H1 (cell line): ENCODE measurements at regions not wholly inside any gene's neighbourhood (a gene's known extent, or its start where the extent isn't known, plus 50 kb on each side); places are given as distances from the start of the nearest gene placed in this dataset.

Experiments used
- CTCF ChIA-PET: fragments of 300-600 bp; sonication (Branson Sonifier 250); formaldehyde crosslinking; loops from one replicate; lab custom pipeline; 2021; ENCODE audit not compliant: partially characterized antibody; lab: Charles Lee
- POLR2A ChIA-PET: fragments of 300-600 bp; sonication (Branson Sonifier 250); formaldehyde crosslinking; loops from one replicate; lab custom pipeline; 2021; ENCODE audit warnings: inconsistent platforms; ENCODE audit not compliant: partially characterized antibody; lab: Charles Lee
- DNase-seq, 2 experiments: peaks; one replicate each; pipeline versions ENCODE4 v3.0.0 to v3.0.0-alpha.2; 2010 to 2022; ENCODE audit warnings: low spot score in 2 of 2, low read depth in 1 of 2, mixed read lengths in 1 of 2
- FAIRE-seq: peaks from 2 replicates; lab custom pipeline; 2011; peaks lifted over from hg19 to GRCh38; lab: Jason Lieb, UNC
- H2AFZ ChIP-seq: 2 replicates; pipeline ENCODE4 v1.8.1; 2012; ENCODE audit warnings: low read length, inconsistent platforms
- H2AK5ac ChIP-seq: 2 replicates; pipeline ENCODE4 v1.6.1; 2013; ENCODE audit warnings: low read depth, low read length
- H2BK120ac ChIP-seq: replicated peaks from 2 replicates; pipeline ENCODE3; 2013; ENCODE audit warnings: low read depth, low read length, inconsistent platforms
- H2BK12ac ChIP-seq: 2 replicates; pipeline ENCODE4 v1.6.1; 2013; ENCODE audit warnings: low read depth, low read length
- H2BK15ac ChIP-seq: 2 replicates; pipeline ENCODE4 v1.6.1; 2013; ENCODE audit warnings: low read length
- H2BK20ac ChIP-seq: 2 replicates; pipeline ENCODE4 v1.6.1; 2013; ENCODE audit warnings: low read length
- H2BK5ac ChIP-seq: 2 replicates; pipeline ENCODE4 v1.6.1; 2013; ENCODE audit warnings: low read depth, low read length
- H3K14ac ChIP-seq: 2 replicates; pipeline ENCODE4 v1.6.1; 2013; ENCODE audit warnings: inconsistent platforms; ENCODE audit not compliant: insufficient read length
- H3K18ac ChIP-seq: 2 replicates; pipeline ENCODE4 v1.6.1; 2013; ENCODE audit warnings: low read length; ENCODE audit errors: extremely low read depth
- H3K23ac ChIP-seq: 2 replicates; pipeline ENCODE4 v1.6.1; 2013; ENCODE audit warnings: inconsistent platforms; ENCODE audit not compliant: insufficient read length
- H3K23me2 ChIP-seq: 2 replicates; pipeline ENCODE4 v1.6.1; 2013; ENCODE audit warnings: low read depth, low read length
- H3K27ac ChIP-seq: 2 replicates; pipeline ENCODE4 v1.6.1; 2011; ENCODE audit warnings: low read depth, low read length, inconsistent platforms
- H3K27me3 ChIP-seq, 4 experiments: replicated peaks in 1 of 4; 1 replicate in 1 of 4; 2 replicates in 3 of 4; pipeline versions ENCODE4 v1.6.1 to v1.8.1; 2011 to 2013; ENCODE audit warnings: low read length in 3 of 4, mild to moderate bottlenecking in 3 of 4, inconsistent platforms in 2 of 4, mixed read lengths in 2 of 4, moderate library complexity in 1 of 4; ENCODE audit not compliant: control insufficient read depth in 3 of 4, insufficient read depth in 3 of 4; ENCODE audit errors: extremely low read depth in 1 of 4
- H3K36me3 ChIP-seq, 4 experiments: 2 replicates each; pipeline versions ENCODE4 v1.6.1 to v1.8.1; 2011 to 2013; ENCODE audit warnings: mild to moderate bottlenecking in 4 of 4, low read length in 3 of 4, moderate library complexity in 2 of 4, control low read depth in 1 of 4, inconsistent platforms in 1 of 4; ENCODE audit not compliant: insufficient read depth in 4 of 4, control insufficient read depth in 2 of 4
- H3K4ac ChIP-seq: replicated peaks from 2 replicates; pipeline ENCODE3; 2013; ENCODE audit warnings: low read length, low read depth, mixed read lengths, inconsistent platforms; ENCODE audit not compliant: insufficient read length
- H3K4me1 ChIP-seq, 4 experiments: replicated peaks in 1 of 4; 1 replicate in 1 of 4; 2 replicates in 3 of 4; pipeline versions ENCODE4 v1.6.1 to v1.8.1; 2011 to 2013; ENCODE audit warnings: low read length in 3 of 4, inconsistent platforms in 2 of 4, mixed read lengths in 1 of 4; ENCODE audit not compliant: insufficient read depth in 4 of 4, control insufficient read depth in 3 of 4
- H3K4me2 ChIP-seq, 2 experiments: 2 replicates each; pipeline versions ENCODE4 v1.6.1 to v1.8.1; 2011 to 2013; ENCODE audit warnings: low read depth in 2 of 2, low read length in 2 of 2, control low read depth in 1 of 2, inconsistent platforms in 1 of 2, mild to moderate bottlenecking in 1 of 2; ENCODE audit not compliant: insufficient read depth in 1 of 2
- H3K4me3 ChIP-seq, 4 experiments: fragments of 200-600, 300-600 bp in 1 of 4; sonication (generic), shearing (Covaris generic), sonication (Bioruptor Twin) in 1 of 4; 2 replicates each; pipeline versions ENCODE4 v1.5.1 to v1.8.1; 2011 to 2016; ENCODE audit warnings: low read length in 4 of 4, low read depth in 3 of 4, control low read depth in 2 of 4, inconsistent platforms in 2 of 4, mild to moderate bottlenecking in 2 of 4, mixed read lengths in 1 of 4, moderate library complexity in 1 of 4; ENCODE audit not compliant: insufficient read depth in 2 of 4; ENCODE audit errors: extremely low read depth in 1 of 4
- H3K56ac ChIP-seq: replicated peaks from 2 replicates; pipeline ENCODE3; 2013; ENCODE audit warnings: low read depth, mild to moderate bottlenecking, mixed read lengths, low read length, inconsistent platforms; ENCODE audit not compliant: insufficient read length
- H3K79me1 ChIP-seq: 2 replicates; pipeline ENCODE4 v1.6.1; 2013; ENCODE audit warnings: low read depth, low read length, control low read depth
- H3K79me2 ChIP-seq, 2 experiments: 2 replicates each; pipeline versions ENCODE4 v1.6.1 to v1.8.1; 2012 to 2013; ENCODE audit warnings: low read length in 2 of 2, mild to moderate bottlenecking in 2 of 2, inconsistent platforms in 1 of 2; ENCODE audit not compliant: insufficient read depth in 2 of 2, control insufficient read depth in 1 of 2
- H3K9ac ChIP-seq, 4 experiments: replicated peaks in 1 of 4; 1 replicate in 1 of 4; 2 replicates in 3 of 4; pipeline versions ENCODE4 v1.6.1 to v1.8.1; 2011 to 2013; ENCODE audit warnings: low read depth in 3 of 4, low read length in 3 of 4, control low read depth in 2 of 4, mild to moderate bottlenecking in 2 of 4, moderate library complexity in 2 of 4, inconsistent platforms in 1 of 4; ENCODE audit errors: extremely low read depth in 1 of 4
- H3K9me3 ChIP-seq, 2 experiments: 2 replicates each; pipeline versions ENCODE4 v1.6.1 to v1.8.1; 2012 to 2013; ENCODE audit warnings: mild to moderate bottlenecking in 2 of 2, moderate library complexity in 2 of 2, control low read depth in 1 of 2, inconsistent platforms in 1 of 2, low read depth in 1 of 2, low read length in 1 of 2, mixed read lengths in 1 of 2; ENCODE audit not compliant: insufficient read depth in 2 of 2
- H4K20me1 ChIP-seq, 2 experiments: replicated peaks in 1 of 2; 2 replicates each; pipeline versions ENCODE3 to v1.8.1; 2011 to 2013; ENCODE audit warnings: inconsistent platforms in 2 of 2, low read length in 2 of 2, mild to moderate bottlenecking in 1 of 2; ENCODE audit not compliant: insufficient read depth in 2 of 2, control insufficient read depth in 1 of 2
- H4K5ac ChIP-seq: 2 replicates; pipeline ENCODE4 v1.6.1; 2013; ENCODE audit warnings: low read length, low read depth, mixed read lengths, inconsistent platforms; ENCODE audit not compliant: insufficient read length
- H4K8ac ChIP-seq: 2 replicates; pipeline ENCODE4 v1.8.0; 2013; ENCODE audit warnings: mild to moderate bottlenecking, moderate library complexity, low read length, inconsistent platforms; ENCODE audit not compliant: insufficient read depth; ENCODE audit errors: extremely low read depth
- H4K91ac ChIP-seq: replicated peaks from 2 replicates; pipeline ENCODE3; 2013; ENCODE audit warnings: low read length, mixed read lengths, inconsistent platforms; ENCODE audit not compliant: insufficient read length
- CHD1 ChIP-seq: IDR thresholded peaks from 2 replicates; pipeline ENCODE4 v1.6.1; 2012; ENCODE audit warnings: low read depth, low read length, improper control_type of control experiment
- CREB1 ChIP-seq: IDR thresholded peaks from 2 replicates; pipeline ENCODE4 v1.6.1; 2012; ENCODE audit warnings: inconsistent platforms
- FOSL1 ChIP-seq: IDR thresholded peaks from 2 replicates; pipeline ENCODE4 v1.6.1; 2011; ENCODE audit warnings: mild to moderate bottlenecking, low read depth, low read length, moderate library complexity; ENCODE audit not compliant: insufficient read depth
- NRF1 ChIP-seq: IDR thresholded peaks from 2 replicates; pipeline ENCODE4 v1.6.1; 2011; ENCODE audit warnings: mild to moderate bottlenecking, low read depth, low read length, improper control_type of control experiment
- POU5F1 ChIP-seq: IDR thresholded peaks from 2 replicates; pipeline ENCODE4 v1.6.1; 2011; ENCODE audit warnings: low read depth, mild to moderate bottlenecking, low read length, moderate library complexity
- RBBP5 ChIP-seq: IDR thresholded peaks from 2 replicates; pipeline ENCODE4 v1.7.1; 2012; ENCODE audit warnings: low read depth, mild to moderate bottlenecking, inconsistent platforms, low read length, moderate library complexity, borderline replicate concordance
- RNF2 ChIP-seq: fragments of 200-900, 300-1000 bp; sonication (generic); IDR thresholded peaks from 2 replicates; pipeline ENCODE4 v1.7.1; 2016; ENCODE audit warnings: borderline replicate concordance, low read depth, mild to moderate bottlenecking, antibody characterized with exemption, low read length; ENCODE audit not compliant: poor library complexity, severe bottlenecking; ENCODE audit errors: missing control alignments
- TAF1 ChIP-seq: IDR thresholded peaks from 2 replicates; pipeline ENCODE4 v1.6.1; 2011; ENCODE audit warnings: mild to moderate bottlenecking, low read depth, low read length
- TAF7 ChIP-seq: optimal IDR thresholded peaks from 2 replicates; pipeline ENCODE3; 2011; ENCODE audit warnings: low read depth, mild to moderate bottlenecking, inconsistent platforms, low read length, moderate library complexity, borderline replicate concordance
- WGBS, 2 experiments: shearing (Covaris generic) in 1 of 2; methylation state at CpG; one replicate each; pipeline versions ENCODE4 v1.1.6 to v1.1.7; 2013 to 2015; ENCODE audit warnings: low lambda C conversion rate in 2 of 2, mixed read lengths in 2 of 2, inconsistent platforms in 1 of 2, low coverage in 1 of 2, missing lambda C conversion rate in 1 of 2; ENCODE audit not compliant: insufficient replicate concordance in 2 of 2, insufficient coverage in 1 of 2, insufficient read length in 1 of 2; ENCODE audit errors: extremely low coverage in 1 of 2, missing lambda C conversion rate in 1 of 2; 5-methylcytosine and 5-hydroxymethylcytosine counted together

- ChIA-PET POLR2A (no interaction called here), CTCF (no interaction called here)
- Histone ChIP-seq H3K4ac (no peak overlapping the region), H3K9ac (no peak overlapping the region), H3K27me3 (no peaks in the 10 kb centered on the region), H4K5ac (no peak overlapping the region), H3K56ac (no peak overlapping the region), H2BK120ac (no peak overlapping the region), H3K36me3 (no peaks in the 10 kb centered on the region), H3K9me3 (no peaks in the 10 kb centered on the region), H2AFZ (no peak overlapping the region), H3K18ac (no peak overlapping the region), H2AK5ac (no peak overlapping the region), H2BK20ac (no peak overlapping the region), H3K27ac (no peak overlapping the region), H3K4me2 (no peak overlapping the region), H3K4me3 (no peak overlapping the region), H3K14ac (no peak overlapping the region), H4K91ac (no peak overlapping the region), H3K4me1 (no peaks in the 10 kb centered on the region), H2BK15ac (no peak overlapping the region), H4K20me1 (no peaks in the 10 kb centered on the region), H3K23me2 (no peaks in the 10 kb centered on the region), H3K79me2 (no peaks in the 10 kb centered on the region), H3K23ac (no peak overlapping the region), H4K8ac (no peak overlapping the region), H2BK12ac (no peak overlapping the region), H2BK5ac (no peak overlapping the region), H3K79me1 (no peaks in the 10 kb centered on the region)
- 90% methylated on average over 6 of the region's 6 CpGs; no CpG with 5 or more reads in 1 of the 2 experiments for WGBS, 2 experiments
- DNase-seq (no peak), FAIRE-seq (no peak)
- TF ChIP-seq CHD1 (no peak), RNF2 (no peak), POU5F1 (no peak), RBBP5 (no peak), TAF7 (no peak), NRF1 (no peak), CREB1 (no peak), FOSL1 (no peak), TAF1 (no peak)
These were observed 431.8 kb upstream of the CCDC54 start for GRCh38 chr3:106945435-106945834.
